ENCODE measurements at regions not wholly inside any gene's neighbourhood (a gene's known extent, or its start where the extent isn't known, plus 50 kb on each side); places are given as distances from the start of the nearest gene placed in this dataset.

DNA sequence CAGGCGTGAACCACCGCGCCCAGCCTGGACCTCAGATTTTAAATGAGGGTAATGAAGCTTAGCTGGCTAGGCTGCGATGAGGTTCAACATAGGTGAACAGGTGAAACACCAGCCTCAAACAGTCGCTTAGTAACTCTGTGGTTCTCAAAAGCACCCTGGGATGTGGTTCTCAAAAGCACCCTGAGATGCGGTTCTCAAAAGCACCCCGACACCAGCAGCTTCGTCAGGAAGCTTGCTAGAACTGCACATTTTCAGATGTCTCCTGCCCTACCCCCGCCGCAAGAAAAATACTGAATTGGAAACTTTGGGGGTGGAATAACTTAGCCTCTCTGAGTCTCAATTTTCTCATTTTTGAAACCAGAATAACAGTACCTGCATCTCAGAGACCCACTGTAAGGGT lies 86.7 kb upstream of the XYLT1 start:
- TF ChIP-seq, protein P1, sequence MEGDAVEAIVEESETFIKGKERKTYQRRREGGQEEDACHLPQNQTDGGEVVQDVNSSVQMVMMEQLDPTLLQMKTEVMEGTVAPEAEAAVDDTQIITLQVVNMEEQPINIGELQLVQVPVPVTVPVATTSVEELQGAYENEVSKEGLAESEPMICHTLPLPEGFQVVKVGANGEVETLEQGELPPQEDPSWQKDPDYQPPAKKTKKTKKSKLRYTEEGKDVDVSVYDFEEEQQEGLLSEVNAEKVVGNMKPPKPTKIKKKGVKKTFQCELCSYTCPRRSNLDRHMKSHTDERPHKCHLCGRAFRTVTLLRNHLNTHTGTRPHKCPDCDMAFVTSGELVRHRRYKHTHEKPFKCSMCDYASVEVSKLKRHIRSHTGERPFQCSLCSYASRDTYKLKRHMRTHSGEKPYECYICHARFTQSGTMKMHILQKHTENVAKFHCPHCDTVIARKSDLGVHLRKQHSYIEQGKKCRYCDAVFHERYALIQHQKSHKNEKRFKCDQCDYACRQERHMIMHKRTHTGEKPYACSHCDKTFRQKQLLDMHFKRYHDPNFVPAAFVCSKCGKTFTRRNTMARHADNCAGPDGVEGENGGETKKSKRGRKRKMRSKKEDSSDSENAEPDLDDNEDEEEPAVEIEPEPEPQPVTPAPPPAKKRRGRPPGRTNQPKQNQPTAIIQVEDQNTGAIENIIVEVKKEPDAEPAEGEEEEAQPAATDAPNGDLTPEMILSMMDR (IDR thresholded peaks at IDR 0.05) = no peak
- TF ChIP-seq RFX5 (IDR thresholded peaks at IDR 0.05) (no peak), HOXB5 (CRISPR knock-in tag; IDR thresholded peaks at IDR 0.05) (no peak), POLR2A (IDR thresholded peaks at IDR 0.05; ENCODE audit: low read length) (no peak), RCOR1 (IDR thresholded peaks at IDR 0.05; ENCODE audit: low read depth, low read length) (no peak), ESRRA (IDR thresholded peaks at IDR 0.05; ENCODE audit: borderline replicate concordance, low read length) (no peak), RAD21 (conservative IDR thresholded peaks at IDR 0.05 in 1 of 2, IDR thresholded peaks at IDR 0.05 in 1 of 2) (no peak), EP300 (IDR thresholded peaks at IDR 0.05) (no peak), SREBF2 (IDR thresholded peaks at IDR 0.05) (no peak)
- TF ChIP-seq, protein P2, sequence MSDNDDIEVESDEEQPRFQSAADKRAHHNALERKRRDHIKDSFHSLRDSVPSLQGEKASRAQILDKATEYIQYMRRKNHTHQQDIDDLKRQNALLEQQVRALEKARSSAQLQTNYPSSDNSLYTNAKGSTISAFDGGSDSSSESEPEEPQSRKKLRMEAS (IDR thresholded peaks at IDR 0.05) = no peak
- TF ChIP-seq, protein P3, sequence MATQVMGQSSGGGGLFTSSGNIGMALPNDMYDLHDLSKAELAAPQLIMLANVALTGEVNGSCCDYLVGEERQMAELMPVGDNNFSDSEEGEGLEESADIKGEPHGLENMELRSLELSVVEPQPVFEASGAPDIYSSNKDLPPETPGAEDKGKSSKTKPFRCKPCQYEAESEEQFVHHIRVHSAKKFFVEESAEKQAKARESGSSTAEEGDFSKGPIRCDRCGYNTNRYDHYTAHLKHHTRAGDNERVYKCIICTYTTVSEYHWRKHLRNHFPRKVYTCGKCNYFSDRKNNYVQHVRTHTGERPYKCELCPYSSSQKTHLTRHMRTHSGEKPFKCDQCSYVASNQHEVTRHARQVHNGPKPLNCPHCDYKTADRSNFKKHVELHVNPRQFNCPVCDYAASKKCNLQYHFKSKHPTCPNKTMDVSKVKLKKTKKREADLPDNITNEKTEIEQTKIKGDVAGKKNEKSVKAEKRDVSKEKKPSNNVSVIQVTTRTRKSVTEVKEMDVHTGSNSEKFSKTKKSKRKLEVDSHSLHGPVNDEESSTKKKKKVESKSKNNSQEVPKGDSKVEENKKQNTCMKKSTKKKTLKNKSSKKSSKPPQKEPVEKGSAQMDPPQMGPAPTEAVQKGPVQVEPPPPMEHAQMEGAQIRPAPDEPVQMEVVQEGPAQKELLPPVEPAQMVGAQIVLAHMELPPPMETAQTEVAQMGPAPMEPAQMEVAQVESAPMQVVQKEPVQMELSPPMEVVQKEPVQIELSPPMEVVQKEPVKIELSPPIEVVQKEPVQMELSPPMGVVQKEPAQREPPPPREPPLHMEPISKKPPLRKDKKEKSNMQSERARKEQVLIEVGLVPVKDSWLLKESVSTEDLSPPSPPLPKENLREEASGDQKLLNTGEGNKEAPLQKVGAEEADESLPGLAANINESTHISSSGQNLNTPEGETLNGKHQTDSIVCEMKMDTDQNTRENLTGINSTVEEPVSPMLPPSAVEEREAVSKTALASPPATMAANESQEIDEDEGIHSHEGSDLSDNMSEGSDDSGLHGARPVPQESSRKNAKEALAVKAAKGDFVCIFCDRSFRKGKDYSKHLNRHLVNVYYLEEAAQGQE (IDR thresholded peaks at IDR 0.05) = no peak
